NCI-H1694 (cell line): ENCODE measurements at regions not wholly inside any gene's neighbourhood (a gene's known extent, or its start where the extent isn't known, plus 50 kb on each side); places are given as distances from the start of the nearest gene placed in this dataset.
"Not testable (repeated sequence)": the region's sequence is repeated elsewhere in the genome, so short reads cannot be mapped to it uniquely, and the experiment has no call there.

Experiments used
- DNase-seq: peaks from one replicate; lab custom pipeline; 2025; lab: John Stamatoyannopoulos, UW

DNA sequence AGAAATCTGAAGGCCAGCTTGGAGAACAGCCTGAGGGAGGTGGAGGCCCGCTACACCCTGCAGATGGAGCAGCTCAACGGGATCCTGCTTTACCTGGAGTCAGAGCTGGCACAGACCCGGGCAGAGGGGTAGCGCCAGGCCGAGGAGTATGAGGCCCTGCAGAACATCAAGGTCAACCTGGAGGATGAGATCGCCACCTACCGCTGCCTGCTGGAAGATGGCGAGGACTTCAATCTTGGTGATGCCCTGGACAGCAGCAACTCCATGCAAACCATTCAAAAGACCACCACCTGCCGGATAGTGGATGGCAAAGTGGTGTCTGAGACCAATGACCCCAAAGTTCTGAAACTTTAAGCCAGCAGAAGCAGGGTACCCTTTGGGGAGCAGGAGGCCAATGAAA, 318.4 kb downstream of the ZFHX3 start:
- DNase-seq = not testable (repeated sequence)

DNA sequence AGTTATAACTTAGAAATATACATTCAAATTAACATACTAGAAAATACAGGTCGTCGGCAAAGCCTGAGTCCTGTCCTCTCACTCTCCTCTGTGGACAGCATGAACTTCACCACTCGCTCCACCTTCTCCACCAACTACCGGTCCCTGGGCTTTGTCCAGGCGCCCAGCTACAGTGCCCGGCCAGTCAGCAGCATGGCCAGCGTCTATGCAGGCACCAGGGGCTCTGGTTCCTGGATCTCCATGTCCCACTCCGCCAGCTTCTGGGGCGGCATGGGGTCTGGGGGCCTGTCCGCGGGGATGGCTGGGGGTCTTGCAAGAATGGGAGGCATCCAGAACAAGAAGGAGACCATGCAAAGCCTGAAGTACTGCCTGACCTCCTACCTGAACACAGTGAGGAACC, 319.4 kb downstream of the ZFHX3 start:
- no peak for DNase-seq

GRCh38 chr16:72727565-72727964, 320.4 kb downstream of the ZFHX3 start:
- no peak for DNase-seq

DNA sequence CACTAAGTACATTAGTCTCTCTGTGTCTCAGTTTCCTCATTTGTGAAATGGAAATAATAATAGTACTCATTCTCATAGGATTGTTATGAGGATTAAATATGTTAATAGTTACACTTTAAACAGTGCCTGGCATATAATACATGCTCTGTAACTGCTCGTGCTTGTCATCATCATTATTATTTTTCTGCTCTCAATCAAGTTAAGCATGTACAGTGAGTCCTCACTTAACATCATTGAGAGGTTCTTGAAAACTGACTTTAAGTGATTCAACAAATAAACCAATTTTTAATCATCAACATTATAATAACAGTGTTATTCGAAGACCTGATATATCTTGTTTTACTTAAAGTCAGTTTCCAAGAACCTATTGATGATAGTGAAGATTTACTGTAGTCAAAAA, 322.3 kb downstream of the ZFHX3 start:
- no peak for DNase-seq

GRCh38 chr16:72723781-72724180, 324.1 kb downstream of the ZFHX3 start:
- DNase-seq = no peak

DNA sequence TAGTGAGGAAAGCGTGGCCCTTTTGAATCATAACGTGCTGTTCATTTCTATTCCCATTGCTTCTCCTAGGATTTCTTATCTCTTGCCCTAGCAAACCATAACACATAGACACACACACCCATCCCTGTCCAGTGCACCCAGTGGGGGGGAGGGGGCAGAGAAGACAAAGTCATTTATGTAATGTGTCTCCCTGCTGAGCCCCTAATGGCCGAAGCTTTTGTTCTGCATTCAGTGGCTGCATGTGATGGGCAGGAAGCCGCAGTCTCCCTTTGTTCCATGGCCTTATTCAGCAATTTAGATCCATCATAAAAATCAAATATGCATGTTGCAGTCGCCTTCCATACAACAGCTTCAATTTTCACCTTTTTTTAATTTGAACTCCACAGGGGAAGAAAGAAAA, 325.4 kb downstream of the ZFHX3 start:
- DNase-seq = no peak

GRCh38 chr16:72721981-72722380, 325.9 kb downstream of the ZFHX3 start:
- no peak for DNase-seq

GRCh38 chr16:72715267-72715666, 332.7 kb downstream of the ZFHX3 start:
- no peak for DNase-seq

DNA sequence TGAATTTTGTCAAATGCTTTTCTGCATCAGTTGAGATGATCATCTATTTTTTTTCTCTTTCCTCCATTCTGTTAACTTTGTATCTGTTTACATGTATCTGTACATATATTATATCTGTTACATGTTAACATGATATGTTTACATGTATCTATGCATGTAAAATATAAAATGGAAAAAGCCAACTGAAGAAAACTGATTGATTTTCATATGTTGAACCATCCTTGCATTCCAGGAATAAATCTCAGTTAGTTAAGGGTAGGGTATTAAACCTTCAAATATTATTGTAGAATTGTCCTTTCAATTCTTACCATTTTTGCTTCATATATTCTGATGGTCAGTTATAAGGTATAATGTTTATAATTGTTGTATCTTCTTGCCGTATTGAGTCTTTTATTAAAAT, 336.1 kb downstream of the ZFHX3 start:
- no peak for DNase-seq

GRCh38 chr16:72705801-72706200, 342.1 kb downstream of the ZFHX3 start:
- no peak for DNase-seq

GRCh38 chr16:72704746-72705372, 343.1 kb downstream of the ZFHX3 start:
- no peak for DNase-seq

- no peak for DNase-seq
Observed at GRCh38 chr16:72689851-72690250, 358.1 kb downstream of the ZFHX3 start.

GRCh38 chr16:72680732-72681131, 367.2 kb downstream of the ZFHX3 start:
- DNase-seq = no peak

DNA sequence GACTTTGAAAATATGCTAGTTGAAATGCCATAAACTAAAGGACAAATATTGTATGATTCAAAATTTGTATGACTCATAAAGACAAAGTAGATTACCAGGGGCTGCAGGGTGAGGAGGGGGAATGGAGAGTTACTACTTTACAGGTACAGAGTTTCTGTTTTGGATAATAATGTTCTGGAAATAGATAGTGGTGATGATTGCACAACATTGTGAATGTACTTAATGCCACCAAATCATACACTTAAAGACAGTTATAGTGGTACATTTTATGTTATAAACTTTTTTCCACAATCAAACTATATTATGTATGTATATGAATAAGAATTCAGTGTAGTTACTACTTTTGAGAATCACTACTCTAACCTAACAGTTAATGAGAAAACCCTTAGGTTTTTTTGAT, 368.1 kb downstream of the ZFHX3 start:
- DNase-seq = no peak

DNA sequence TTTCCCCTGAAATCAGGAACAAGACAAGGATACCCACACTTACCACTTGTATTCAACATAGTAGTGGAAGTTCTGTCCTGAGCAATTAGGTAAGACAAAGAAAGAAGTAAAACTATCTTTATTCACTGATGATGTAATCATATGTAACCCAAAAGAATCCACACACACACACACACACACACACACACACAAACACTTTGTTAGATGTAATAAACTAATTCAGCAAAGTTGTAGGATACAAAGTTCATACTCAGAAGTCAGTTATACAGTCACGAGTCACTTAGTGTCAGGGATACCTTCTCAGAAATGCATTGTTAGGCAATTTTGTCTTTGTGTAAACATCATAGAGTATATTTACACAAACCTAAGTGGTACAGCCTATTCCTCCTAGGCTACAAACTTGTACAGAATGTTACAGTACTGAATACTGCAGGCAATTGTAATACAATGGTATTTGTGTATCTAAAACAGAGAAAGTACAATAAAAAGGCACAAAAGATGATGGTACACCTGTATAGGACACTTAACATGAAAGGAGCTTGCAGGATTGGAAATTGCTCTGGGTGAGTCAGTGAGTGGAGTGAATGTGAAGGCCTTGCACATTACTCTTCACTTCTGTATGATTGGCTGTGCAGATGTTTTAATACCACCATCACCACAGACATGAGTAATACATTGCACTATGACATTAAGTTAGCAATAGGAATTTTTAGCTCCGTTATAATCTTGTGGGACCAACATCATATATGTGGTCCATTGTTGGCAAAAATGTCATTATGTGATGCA, 370.1 kb downstream of the ZFHX3 start:
- DNase-seq = no peak

DNA sequence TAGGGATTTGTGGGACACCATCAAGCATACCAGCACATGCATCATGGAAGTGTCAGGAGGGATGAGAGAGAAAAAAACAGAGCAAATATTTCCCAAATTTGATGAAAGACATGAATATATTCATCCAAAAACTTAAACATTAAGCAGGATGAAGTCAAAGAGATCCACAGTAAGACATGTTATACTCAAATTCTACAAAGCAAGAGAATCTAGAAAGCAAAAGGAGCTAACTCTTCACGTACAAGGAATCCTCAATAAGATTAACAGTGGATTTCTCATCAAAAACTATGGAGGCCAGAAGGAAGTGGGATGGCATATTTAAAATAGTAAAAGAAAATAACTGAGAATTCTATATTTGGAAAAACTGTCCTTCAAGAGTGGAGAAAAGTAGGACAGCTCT, 374.8 kb downstream of the ZFHX3 start:
- no peak for DNase-seq

DNA sequence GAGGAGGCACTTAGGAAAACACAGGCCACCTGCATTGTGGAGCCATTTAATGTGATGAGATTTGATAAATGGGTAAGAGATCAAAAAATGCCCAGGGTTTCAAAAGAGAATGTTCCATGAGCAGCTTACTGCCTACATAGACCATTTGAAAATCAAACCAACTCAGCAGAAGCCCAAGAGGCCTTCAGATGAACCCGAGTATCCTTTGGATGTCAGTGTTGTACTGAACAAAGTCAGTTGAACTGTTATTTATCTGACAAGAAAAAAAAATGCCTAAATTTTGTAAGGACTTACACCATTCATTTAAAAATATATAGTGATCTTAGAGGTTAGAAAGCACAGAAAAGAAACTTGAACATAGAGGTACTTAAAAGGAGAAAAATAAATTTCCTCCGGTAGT, 381.7 kb downstream of the ZFHX3 start:
- DNase-seq = no peak

DNA sequence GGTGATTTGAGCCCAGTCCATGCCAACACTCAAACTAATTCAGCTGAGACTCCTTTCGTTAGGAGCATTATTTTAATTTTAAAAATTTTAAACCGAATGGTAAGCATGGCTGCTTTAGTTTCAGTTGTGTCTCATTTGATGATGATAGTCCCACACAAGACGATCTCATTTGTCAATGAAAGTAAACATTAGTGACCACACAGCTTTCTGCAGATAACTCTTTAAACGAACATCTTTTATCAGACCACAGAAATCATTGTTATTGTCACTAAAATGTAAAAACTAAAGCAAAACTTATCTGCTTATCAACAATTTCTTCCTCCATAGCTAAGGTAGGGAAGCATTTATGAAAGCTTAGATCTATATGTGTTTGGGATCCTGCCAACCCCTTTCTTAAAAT, 382.2 kb downstream of the ZFHX3 start:
- no peak for DNase-seq

DNA sequence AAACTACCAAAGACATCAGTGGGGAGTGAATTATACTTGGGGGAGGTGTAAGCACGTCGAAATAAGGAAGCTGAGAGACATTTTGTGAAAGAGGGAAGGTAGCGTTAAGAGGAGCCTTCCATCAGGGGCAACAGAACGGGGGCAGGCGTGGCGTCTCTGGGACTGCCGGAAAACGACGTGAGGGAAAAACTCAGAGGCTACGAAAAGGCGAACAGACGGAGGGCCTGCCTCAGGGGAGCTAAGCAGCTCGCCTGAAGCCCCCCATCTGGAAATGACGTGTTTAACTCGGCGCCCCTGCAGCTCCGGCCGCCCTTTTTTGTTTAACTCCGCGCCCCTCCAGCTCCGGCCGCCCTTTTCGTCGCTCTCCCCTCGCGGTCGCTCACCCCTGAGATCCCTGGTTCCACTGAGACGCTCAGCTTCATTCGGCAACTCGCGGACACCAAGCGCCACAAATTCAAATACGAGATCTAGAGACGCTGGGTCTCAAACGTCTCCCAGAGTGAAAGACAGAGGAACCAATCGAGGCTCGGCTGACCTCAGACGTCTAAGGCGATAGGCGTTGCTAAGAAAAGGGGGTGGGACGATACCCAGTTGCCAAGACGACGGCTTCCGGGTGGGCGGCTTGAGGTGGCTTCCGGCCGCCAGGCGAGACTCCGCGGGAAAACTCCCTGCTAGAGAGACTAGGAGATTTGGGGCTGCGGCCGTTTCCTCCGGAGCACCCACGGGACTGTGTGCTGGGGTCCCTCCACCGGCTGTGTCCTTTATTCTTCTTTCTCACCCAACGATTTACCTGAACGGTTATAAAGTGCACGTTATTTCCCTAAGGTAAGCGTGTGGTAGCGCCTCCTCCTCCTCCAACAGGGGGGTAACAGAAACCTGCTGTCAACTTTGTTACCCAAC, 383.2 kb downstream of the ZFHX3 start:
- DNase-seq = peak; percentile 96

DNA sequence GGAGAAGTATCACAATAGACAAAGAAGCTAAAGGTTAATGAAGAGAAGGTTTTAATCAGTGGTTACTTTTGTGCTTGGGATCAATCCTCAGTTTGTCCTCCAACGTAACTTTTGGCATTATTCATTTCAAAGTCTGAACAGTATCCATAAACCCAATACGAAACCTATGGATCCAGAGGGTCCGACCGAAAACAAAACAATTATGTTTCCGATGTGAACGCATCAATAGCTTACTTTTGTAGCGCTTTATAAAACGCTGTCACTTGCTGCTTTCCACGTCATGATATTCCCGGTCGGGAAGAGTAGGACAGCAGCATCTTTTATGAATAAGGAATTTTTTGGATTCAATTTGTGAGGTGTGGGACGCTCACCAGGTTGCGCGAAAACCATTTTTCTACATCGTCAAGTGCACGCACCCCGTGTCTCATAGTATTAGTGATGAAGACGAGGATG, 383.8 kb downstream of the ZFHX3 start:
- no peak for DNase-seq

DNA sequence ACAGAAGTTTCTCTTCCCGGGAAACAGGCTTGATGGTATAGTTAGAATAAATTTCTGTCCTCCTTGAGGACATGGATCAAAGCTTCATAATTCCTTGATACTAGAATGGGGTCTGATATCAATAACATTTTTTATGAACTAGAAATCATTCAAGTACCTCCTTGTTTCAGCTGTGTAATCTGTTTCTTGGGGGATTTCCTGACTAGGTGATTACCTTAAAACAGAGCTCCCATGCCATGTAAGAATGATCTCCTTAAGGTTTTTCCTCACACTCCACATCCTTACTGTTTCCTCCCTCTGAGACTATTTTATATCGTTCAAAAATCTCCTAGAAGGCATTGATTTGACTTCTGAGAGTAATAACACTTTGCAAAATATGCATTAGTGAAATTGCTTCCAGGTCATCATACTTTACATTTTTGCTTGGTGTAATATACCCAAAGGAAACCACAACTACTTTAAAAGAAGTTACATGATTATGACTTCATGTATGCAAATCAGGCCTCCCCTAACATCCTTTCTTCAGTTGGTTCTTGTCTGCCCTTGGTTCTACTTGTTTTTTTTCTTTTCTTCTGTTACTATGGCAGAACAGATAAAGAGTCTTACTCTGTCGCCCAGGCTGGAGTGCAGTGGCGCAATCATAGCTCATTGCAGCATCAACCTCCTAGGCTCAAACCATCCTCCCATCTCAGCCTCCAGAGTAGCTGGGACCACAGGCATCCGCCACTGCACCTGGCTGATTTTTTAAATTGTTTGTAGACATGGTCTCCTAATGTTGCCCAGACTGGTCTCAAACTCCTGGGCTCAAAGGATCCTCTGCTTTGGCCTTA, 388.8 kb downstream of the ZFHX3 start:
- DNase-seq = no peak

GRCh38 chr16:72657791-72658190, 390.1 kb downstream of the ZFHX3 start:
- no peak for DNase-seq
